PFSK-1 (cell line): ENCODE measurements at regions not wholly inside any gene's neighbourhood (a gene's known extent, or its start where the extent isn't known, plus 50 kb on each side); places are given as distances from the start of the nearest gene placed in this dataset.

Experiments used
- POLR2AphosphoS5 ChIP-seq: IDR thresholded peaks from 2 replicates; pipeline ENCODE4 v1.6.1; 2012; ENCODE audit warnings: low read depth, mild to moderate bottlenecking, control low read depth, low read length, moderate library complexity
- SIN3A ChIP-seq: IDR thresholded peaks from 2 replicates; pipeline ENCODE4 v1.6.1; 2012; ENCODE audit warnings: mild to moderate bottlenecking, low read length, moderate library complexity, borderline replicate concordance; ENCODE audit not compliant: insufficient read depth

DNA sequence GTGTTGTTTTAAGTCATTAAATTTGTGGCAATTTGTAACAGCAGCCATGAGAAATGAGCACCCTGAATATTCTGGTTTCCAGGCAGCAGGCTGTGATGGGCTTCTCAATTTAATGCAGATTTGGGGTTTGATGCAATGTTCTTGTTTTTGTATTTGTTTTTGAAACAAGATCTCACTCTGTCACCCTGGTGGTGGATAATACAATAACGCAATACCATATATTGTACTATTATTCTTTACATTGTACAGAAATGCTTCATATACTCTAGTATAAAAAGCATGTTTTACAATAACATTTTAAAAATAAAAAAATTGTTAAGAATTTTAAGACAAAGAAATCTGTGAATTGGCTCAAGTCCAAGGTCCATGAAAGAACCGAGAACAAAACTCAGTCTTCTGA is 129.1 kb downstream of the USP46 start:
- TF ChIP-seq POLR2AphosphoS5 (no peak), SIN3A (no peak)
